Spleen (tissue), 11 donors: ENCODE measurements at regions not wholly inside any gene's neighbourhood (a gene's known extent, or its start where the extent isn't known, plus 50 kb on each side); places are given as distances from the start of the nearest gene placed in this dataset.

Source experiments
- DNase-seq: peaks from one replicate; pipeline ENCODE4 v3.0.0-alpha.2; 2020
- H3K27ac ChIP-seq, 8 donors: fragments of 200-600 bp; sonication (generic) in 7 of 8; 1 replicate in 4 of 8; 2 replicates in 4 of 8; pipeline versions ENCODE4 v1.5.0 to v1.8.0; 2016 to 2021; ENCODE audit warnings: inconsistent platforms in 4 of 8, mild to moderate bottlenecking in 4 of 8, moderate library complexity in 1 of 8
- H3K27me3 ChIP-seq, 7 donors: fragments of 200-600 bp; sonication (generic) in 6 of 7; replicated peaks in 1 of 7; 1 replicate in 4 of 7; 2 replicates in 3 of 7; pipeline versions ENCODE4 v1.5.0 to v1.8.0; 2016 to 2021; ENCODE audit warnings: inconsistent platforms in 3 of 7, mild to moderate bottlenecking in 1 of 7
- H3K36me3 ChIP-seq, 6 donors: fragments of 200-600 bp; sonication (generic) in 5 of 6; 1 replicate in 4 of 6; 2 replicates in 2 of 6; pipeline versions ENCODE4 v1.5.0 to v1.8.0; 2016 to 2021; ENCODE audit warnings: inconsistent platforms in 2 of 6
- H3K4me1 ChIP-seq, 6 donors: fragments of 200-600 bp; sonication (generic) in 5 of 6; 1 replicate in 3 of 6; 2 replicates in 3 of 6; pipeline versions ENCODE4 v1.5.0 to v1.8.0; 2016 to 2021; ENCODE audit warnings: inconsistent platforms in 3 of 6
- H3K4me3 ChIP-seq, 8 donors: fragments of 200-600 bp; sonication (generic) in 7 of 8; 1 replicate in 4 of 8; 2 replicates in 4 of 8; pipeline versions ENCODE4 v1.5.0 to v1.8.0; 2016 to 2021; ENCODE audit warnings: inconsistent platforms in 4 of 8, mild to moderate bottlenecking in 4 of 8, moderate library complexity in 2 of 8
- H3K9me3 ChIP-seq, 8 donors: fragments of 200-600 bp; sonication (generic) in 7 of 8; 1 replicate in 4 of 8; 2 replicates in 4 of 8; pipeline versions ENCODE4 v1.5.0 to v1.8.0; 2016 to 2021; ENCODE audit warnings: inconsistent platforms in 4 of 8
- POLR2A ChIP-seq, 3 donors: fragments of 450-650 bp; IDR thresholded peaks; one replicate each; pipeline ENCODE4 v1.5.1; 2017; ENCODE audit warnings: antibody characterized with exemption in 3 of 3, mild to moderate bottlenecking in 1 of 3
- POLR2AphosphoS5 ChIP-seq, 3 donors: sonication (generic); formaldehyde crosslinking; IDR thresholded peaks; one replicate each; pipeline ENCODE4 v1.5.1; 2017; ENCODE audit warnings: antibody characterized with exemption in 3 of 3
- WGBS, 5 donors: extraction: QIAGEN DNeasy Blood & Tissue Kit in 3 of 5; methylation state at CpG; one replicate each; pipeline versions ENCODE4 v1.1.5 to v1.1.7; 2013 to 2018; 5-methylcytosine and 5-hydroxymethylcytosine counted together
- intact Hi-C: fragments of 100-400 bp; cut with DNase I; formaldehyde crosslinking; loops from one replicate; pipeline ENCODE4 v1.15.0; 2023; ENCODE audit warnings: low total_unique reads
- TF ChIP-seq, protein P1 (sequence below), 11 experiments: fragments of 200-600 bp in 7 of 11; fragments of 450-650 bp in 4 of 11; sonication (generic) in 4 of 11; IDR thresholded peaks in 8 of 11; conservative IDR thresholded peaks in 3 of 11; 1 replicate in 7 of 11; 2 replicates in 4 of 11; pipeline versions ENCODE4 v1.4.0 to v1.8.0; 2016 to 2021; ENCODE audit warnings: antibody characterized with exemption in 11 of 11, inconsistent platforms in 4 of 11, mild to moderate bottlenecking in 1 of 11
- donor health status: healthy with polysubstance abuse.
- donor health status: DM: no; HTN: no; CAD: no; lungs with moderate emphysema.
- donor health status: DM: no; HTN: no; CAD: no.
- donor health status: Bipolar disorder and iron deficiency.
- donor health status: healthy.
- donor health status: DM: no; HTN: no; CAD: no.
- donor health status: DM: yes; HTN: yes; CAD: no.

GRCh38 chr5:4222147-4222546, 626.5 kb downstream of the IRX1 start:
- WGBS, 5 donors: 82 to 91% (median 88%) methylated on average over 6 of the region's 6 CpGs

GRCh38 chr5:4222821-4223220, 627.2 kb downstream of the IRX1 start:
- intact Hi-C loops: no loop called here
- TF ChIP-seq POLR2AphosphoS5 (IDR thresholded peaks at IDR 0.05) (no peak), POLR2A (IDR thresholded peaks at IDR 0.05) (no peak)
- TF ChIP-seq, protein P1, sequence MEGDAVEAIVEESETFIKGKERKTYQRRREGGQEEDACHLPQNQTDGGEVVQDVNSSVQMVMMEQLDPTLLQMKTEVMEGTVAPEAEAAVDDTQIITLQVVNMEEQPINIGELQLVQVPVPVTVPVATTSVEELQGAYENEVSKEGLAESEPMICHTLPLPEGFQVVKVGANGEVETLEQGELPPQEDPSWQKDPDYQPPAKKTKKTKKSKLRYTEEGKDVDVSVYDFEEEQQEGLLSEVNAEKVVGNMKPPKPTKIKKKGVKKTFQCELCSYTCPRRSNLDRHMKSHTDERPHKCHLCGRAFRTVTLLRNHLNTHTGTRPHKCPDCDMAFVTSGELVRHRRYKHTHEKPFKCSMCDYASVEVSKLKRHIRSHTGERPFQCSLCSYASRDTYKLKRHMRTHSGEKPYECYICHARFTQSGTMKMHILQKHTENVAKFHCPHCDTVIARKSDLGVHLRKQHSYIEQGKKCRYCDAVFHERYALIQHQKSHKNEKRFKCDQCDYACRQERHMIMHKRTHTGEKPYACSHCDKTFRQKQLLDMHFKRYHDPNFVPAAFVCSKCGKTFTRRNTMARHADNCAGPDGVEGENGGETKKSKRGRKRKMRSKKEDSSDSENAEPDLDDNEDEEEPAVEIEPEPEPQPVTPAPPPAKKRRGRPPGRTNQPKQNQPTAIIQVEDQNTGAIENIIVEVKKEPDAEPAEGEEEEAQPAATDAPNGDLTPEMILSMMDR (IDR thresholded peaks at IDR 0.05 in 8 of 11, conservative IDR thresholded peaks at IDR 0.05 in 3 of 11): no peak
- no peaks in the 10 kb centered on the region for H3K4me1 ChIP-seq
- H3K27me3 ChIP-seq: no peaks in the 10 kb centered on the region
- no peak for DNase-seq
- no peak overlapping the region for H3K27ac ChIP-seq
- WGBS, 5 donors: 80 to 89% (median 84%) methylated on average over 15 of the region's 15 CpGs
- H3K4me3 ChIP-seq: no peak overlapping the region
- no peaks in the 10 kb centered on the region for H3K36me3 ChIP-seq
- peaks cover 0 to under 1% (median 0%) of the 10 kb centered on the region in 8 donors for H3K9me3 ChIP-seq

More at GRCh38 chr5:4222147-4222546, 626.5 kb downstream of the IRX1 start:
- no peak for DNase-seq
- Histone ChIP-seq H3K4me3 (no peak overlapping the region), H3K27ac (no peak overlapping the region), H3K27me3 (no peaks in the 10 kb centered on the region), H3K4me1 (no peaks in the 10 kb centered on the region), H3K36me3 (no peaks in the 10 kb centered on the region), H3K9me3 (no peaks in the 10 kb centered on the region)
- intact Hi-C loops: no loop called here
- TF ChIP-seq POLR2AphosphoS5 (IDR thresholded peaks at IDR 0.05): no peak
- TF ChIP-seq, protein P1 (IDR thresholded peaks at IDR 0.05 in 8 of 11, conservative IDR thresholded peaks at IDR 0.05 in 3 of 11): no peak
- no peak for TF ChIP-seq POLR2A (IDR thresholded peaks at IDR 0.05)

- TF ChIP-seq, protein P1 (IDR thresholded peaks at IDR 0.05 in 8 of 11, conservative IDR thresholded peaks at IDR 0.05 in 3 of 11): no peak
- TF ChIP-seq POLR2A (IDR thresholded peaks at IDR 0.05) (no peak), POLR2AphosphoS5 (IDR thresholded peaks at IDR 0.05) (no peak)
- intact Hi-C loops: no loop called here
- no peak for DNase-seq
- Histone ChIP-seq H3K4me1 (no peaks in the 10 kb centered on the region), H3K27me3 (no peaks in the 10 kb centered on the region), H3K4me3 (no peak overlapping the region), H3K36me3 (no peaks in the 10 kb centered on the region), H3K27ac (no peak overlapping the region), H3K9me3 (peaks cover 0 to 3% (median 0%) of the 10 kb centered on the region in 8 donors)
- WGBS, 5 donors: 72 to 79% (median 75%) methylated on average over 5 of the region's 5 CpGs
Observed at GRCh38 chr5:4225741-4226140, 630.1 kb downstream of the IRX1 start.

DNA sequence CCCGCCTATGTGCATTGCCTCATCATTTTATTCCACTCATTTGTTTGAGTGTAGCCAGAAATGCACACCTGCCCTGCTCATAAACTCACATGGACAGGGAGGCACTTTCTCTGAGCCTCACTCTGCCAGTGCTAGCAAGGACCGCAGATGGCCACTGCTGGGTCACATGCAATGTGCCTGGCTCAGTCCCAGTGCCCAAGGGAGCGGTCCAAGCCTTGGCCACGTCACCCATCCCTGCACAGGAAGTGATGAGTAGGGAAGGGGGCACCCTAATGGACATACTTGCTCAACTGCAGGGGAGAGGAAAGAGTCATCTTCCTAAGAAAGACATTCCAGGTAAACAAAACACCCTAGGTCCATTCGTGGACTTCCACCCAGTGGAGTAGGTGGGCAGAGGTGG, 630.9 kb downstream of the IRX1 start:
- no peak for DNase-seq
- 71 to 86% (median 77%) methylated on average over 5 of the region's 5 CpGs for WGBS, 5 donors
- H3K9me3 ChIP-seq: peaks cover 0 to 3% (median 0%) of the 10 kb centered on the region in 8 donors
- no peak overlapping the region for H3K4me3 ChIP-seq
- no peaks in the 10 kb centered on the region for H3K27me3 ChIP-seq
- TF ChIP-seq POLR2AphosphoS5 (IDR thresholded peaks at IDR 0.05) (no peak), POLR2A (IDR thresholded peaks at IDR 0.05) (no peak)
- TF ChIP-seq, protein P1 (IDR thresholded peaks at IDR 0.05 in 8 of 11, conservative IDR thresholded peaks at IDR 0.05 in 3 of 11): no peak
- H3K36me3 ChIP-seq: no peaks in the 10 kb centered on the region
- intact Hi-C loops: no loop called here
- H3K27ac ChIP-seq: no peak overlapping the region
- H3K4me1 ChIP-seq: no peaks in the 10 kb centered on the region
